Suppressor macrophage treated with lipopolysaccharide for 4 hours (primary cell): ENCODE measurements at regions not wholly inside any gene's neighbourhood (a gene's known extent, or its start where the extent isn't known, plus 50 kb on each side); places are given as distances from the start of the nearest gene placed in this dataset.
"Not testable (repeated sequence)": the region's sequence is repeated elsewhere in the genome, so short reads cannot be mapped to it uniquely, and the experiment has no call there.

Source experiments
- DNase-seq: peaks from one replicate; pipeline ENCODE4 v3.0.0-alpha.2; 2020

GRCh38 chr5:116799401-116799800 is 224.8 kb upstream of the SEMA6A start:
- DNase-seq = no peak

GRCh38 chr5:116795189-116795588 is 220.6 kb upstream of the SEMA6A start:
- no peak for DNase-seq

GRCh38 chr5:116789522-116789921 is 214.9 kb upstream of the SEMA6A start:
- DNase-seq = no peak

- no peak for DNase-seq
Measured at GRCh38 chr5:116788851-116789403, 214.3 kb upstream of the SEMA6A start.

GRCh38 chr5:116787570-116787969 is 212.9 kb upstream of the SEMA6A start:
- DNase-seq = no peak

GRCh38 chr5:116785106-116785505 is 210.5 kb upstream of the SEMA6A start:
- DNase-seq = no peak

GRCh38 chr5:116779846-116780245 is 205.2 kb upstream of the SEMA6A start:
- DNase-seq = no peak

- no peak for DNase-seq
Measured at GRCh38 chr5:116778651-116779280, 204.1 kb upstream of the SEMA6A start.

GRCh38 chr5:116778032-116778431 is 203.4 kb upstream of the SEMA6A start:
- no peak for DNase-seq

GRCh38 chr5:116773926-116774325 is 199.3 kb upstream of the SEMA6A start:
- no peak for DNase-seq

- no peak for DNase-seq
Measured at GRCh38 chr5:116772806-116773205, 198.2 kb upstream of the SEMA6A start.

- DNase-seq = no peak
Measured at GRCh38 chr5:116772152-116772501, 197.5 kb upstream of the SEMA6A start.

- no peak for DNase-seq
Measured at GRCh38 chr5:116771466-116772151, 197.0 kb upstream of the SEMA6A start.

GRCh38 chr5:116769953-116770352 is 195.3 kb upstream of the SEMA6A start:
- not testable (repeated sequence) for DNase-seq

- DNase-seq = no peak
Measured at GRCh38 chr5:116769470-116769869, 194.8 kb upstream of the SEMA6A start.

GRCh38 chr5:116766470-116766947 is 191.9 kb upstream of the SEMA6A start:
- peak; percentile 30 for DNase-seq

- DNase-seq = no peak
Measured at GRCh38 chr5:116765441-116765840, 190.8 kb upstream of the SEMA6A start.

- no peak for DNase-seq
Measured at GRCh38 chr5:116764941-116765340, 190.3 kb upstream of the SEMA6A start.

GRCh38 chr5:116763987-116764866 is 189.6 kb upstream of the SEMA6A start:
- no peak for DNase-seq

- no peak for DNase-seq
Measured at GRCh38 chr5:116759860-116760640, 185.4 kb upstream of the SEMA6A start.

- DNase-seq = no peak
Measured at GRCh38 chr5:116757326-116757725, 182.7 kb upstream of the SEMA6A start.

GRCh38 chr5:116756531-116756930 is 181.9 kb upstream of the SEMA6A start:
- no peak for DNase-seq

- no peak for DNase-seq
Measured at GRCh38 chr5:116754556-116754955, 179.9 kb upstream of the SEMA6A start.
